ENCODE measurements at regions not wholly inside any gene's neighbourhood (a gene's known extent, or its start where the extent isn't known, plus 50 kb on each side); places are given as distances from the start of the nearest gene placed in this dataset.

DNA sequence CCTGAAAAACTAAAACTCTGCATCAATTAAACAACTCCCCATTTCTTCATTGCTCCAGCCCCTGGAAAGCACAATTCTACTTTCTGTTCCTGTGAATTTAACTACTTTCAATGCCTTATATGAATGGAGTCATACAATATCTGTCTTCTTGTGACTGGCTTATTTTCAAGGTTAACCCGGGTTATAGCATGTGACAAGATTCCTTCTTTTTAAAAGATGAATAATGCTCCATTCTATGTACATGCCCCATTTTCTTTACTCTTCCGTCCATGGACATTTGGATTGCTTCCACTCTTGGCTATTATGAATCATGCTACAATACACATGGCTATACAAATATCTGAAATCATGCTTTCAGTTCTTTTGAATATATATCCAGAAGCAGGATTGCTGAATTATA is 334.9 kb upstream of the ID4 start:
- intact Hi-C loops (cut with micrococcal nuclease) = no loop called here

- intact Hi-C loops (cut with micrococcal nuclease) = no loop called here
These were observed 321.2 kb upstream of the ID4 start for GRCh38 chr6:19515939-19516338.

- intact Hi-C loops (cut with micrococcal nuclease) = no loop called here
These were observed 317.2 kb upstream of the ID4 start for GRCh38 chr6:19519941-19520340.

- intact Hi-C loops (cut with micrococcal nuclease) = no loop called here
These were observed 312.6 kb upstream of the ID4 start for GRCh38 chr6:19524366-19525186.

- intact Hi-C loops (cut with micrococcal nuclease) = no loop called here
These were observed 311.5 kb upstream of the ID4 start for GRCh38 chr6:19525673-19526072.

GRCh38 chr6:19530188-19530587 is 307.0 kb upstream of the ID4 start:
- intact Hi-C loops (cut with micrococcal nuclease) = no loop called here

GRCh38 chr6:19535351-19535750 is 301.8 kb upstream of the ID4 start:
- intact Hi-C loops (cut with micrococcal nuclease) = no loop called here

GRCh38 chr6:19536838-19537237 is 300.3 kb upstream of the ID4 start:
- intact Hi-C loops (cut with micrococcal nuclease) = no loop called here

GRCh38 chr6:19538096-19538495 is 299.1 kb upstream of the ID4 start:
- intact Hi-C loops (cut with micrococcal nuclease) = no loop called here

DNA sequence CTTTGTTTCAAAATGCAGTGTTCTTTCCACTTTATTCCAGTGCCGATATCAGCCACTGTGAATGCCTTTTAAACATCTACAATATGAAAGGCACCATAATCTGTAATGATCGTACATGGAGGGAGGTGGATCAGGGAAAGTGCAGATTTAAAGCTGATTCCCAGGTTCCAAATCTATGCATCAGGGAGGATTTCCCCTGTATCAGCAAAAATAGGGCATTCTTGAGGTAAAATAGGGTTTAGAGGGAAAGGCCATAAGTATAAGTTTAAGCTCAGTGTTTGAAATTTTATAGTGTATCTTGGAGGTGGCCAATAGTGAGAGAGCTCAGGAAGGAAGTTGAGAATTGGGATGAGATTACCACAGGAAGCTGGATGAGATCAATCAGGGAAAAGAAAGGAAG is 289.7 kb upstream of the ID4 start:
- intact Hi-C loops (cut with micrococcal nuclease) = no loop called here

- intact Hi-C loops (cut with micrococcal nuclease) = no loop called here
These were observed 288.1 kb upstream of the ID4 start for GRCh38 chr6:19549109-19549508.

GRCh38 chr6:19550380-19550779 is 286.8 kb upstream of the ID4 start:
- intact Hi-C loops (cut with micrococcal nuclease) = no loop called here

- intact Hi-C loops (cut with micrococcal nuclease) = no loop called here
These were observed 285.6 kb upstream of the ID4 start for GRCh38 chr6:19551611-19552010.

DNA sequence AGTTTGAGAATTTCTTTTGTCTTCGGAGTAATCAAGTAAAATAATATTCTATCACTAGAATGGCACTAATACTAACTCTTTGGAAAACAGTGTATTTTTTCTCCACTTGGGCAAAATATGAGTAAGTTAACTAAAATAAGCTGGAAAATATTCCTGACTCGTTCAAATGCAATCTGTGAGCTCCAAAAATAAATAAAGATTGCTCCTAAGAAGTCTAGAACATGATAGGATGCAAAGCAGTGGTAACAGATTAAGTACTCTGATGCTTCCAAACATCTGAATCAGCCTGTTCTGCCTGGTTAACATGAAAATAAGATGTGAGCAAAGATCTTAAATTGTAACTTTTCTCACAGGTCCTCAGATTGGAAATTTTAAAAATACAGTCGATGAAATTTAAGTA is 285.1 kb upstream of the ID4 start:
- intact Hi-C loops (cut with micrococcal nuclease) = no loop called here

- intact Hi-C loops (cut with micrococcal nuclease) = no loop called here
These were observed 284.6 kb upstream of the ID4 start for GRCh38 chr6:19552588-19552987.

DNA sequence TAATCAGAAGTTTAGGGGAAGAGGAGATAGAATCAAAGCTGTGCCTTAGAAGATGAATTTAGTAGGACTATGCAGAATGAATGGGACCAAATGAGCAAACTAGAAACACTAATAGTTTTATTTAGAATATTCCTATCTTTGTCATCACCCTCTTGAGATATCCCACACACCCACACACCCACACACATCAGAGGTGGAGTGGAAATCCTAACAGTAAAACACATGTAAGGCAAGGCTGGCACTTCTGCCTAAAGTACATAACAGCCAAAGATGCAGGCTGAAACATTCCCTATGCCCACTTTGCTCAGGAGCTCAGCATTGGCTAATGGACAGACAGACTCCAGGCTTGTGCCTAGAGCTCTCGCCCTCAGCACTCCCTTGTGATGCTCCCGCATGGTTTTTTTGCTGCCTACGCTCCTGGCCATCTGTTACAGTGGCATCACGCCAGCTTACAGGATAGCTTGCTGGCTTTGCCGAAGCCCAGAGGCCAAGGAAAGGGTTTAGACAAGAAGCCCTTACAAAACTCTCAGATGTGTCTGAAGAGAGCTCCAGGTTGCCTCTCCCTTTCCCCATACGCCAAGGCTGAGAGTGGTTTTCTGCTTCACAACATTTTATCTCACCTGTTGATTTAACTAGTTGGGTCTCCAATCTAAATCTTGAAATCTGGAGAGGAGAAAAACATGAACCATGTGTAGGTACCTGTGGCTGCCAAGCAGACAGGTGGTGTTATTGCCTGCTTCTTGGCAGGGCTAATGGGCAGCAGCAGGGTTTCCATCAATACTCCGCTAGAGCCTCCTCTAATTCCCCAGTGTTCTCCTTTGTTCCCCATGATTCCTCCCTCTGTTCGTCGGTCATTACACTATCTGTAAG is 282.6 kb upstream of the ID4 start:
- intact Hi-C loops (cut with micrococcal nuclease) = no loop called here

- intact Hi-C loops (cut with micrococcal nuclease) = no loop called here
These were observed 280.0 kb upstream of the ID4 start for GRCh38 chr6:19557191-19557590.

- intact Hi-C loops (cut with micrococcal nuclease) = no loop called here
These were observed 279.0 kb upstream of the ID4 start for GRCh38 chr6:19558201-19558600.

DNA sequence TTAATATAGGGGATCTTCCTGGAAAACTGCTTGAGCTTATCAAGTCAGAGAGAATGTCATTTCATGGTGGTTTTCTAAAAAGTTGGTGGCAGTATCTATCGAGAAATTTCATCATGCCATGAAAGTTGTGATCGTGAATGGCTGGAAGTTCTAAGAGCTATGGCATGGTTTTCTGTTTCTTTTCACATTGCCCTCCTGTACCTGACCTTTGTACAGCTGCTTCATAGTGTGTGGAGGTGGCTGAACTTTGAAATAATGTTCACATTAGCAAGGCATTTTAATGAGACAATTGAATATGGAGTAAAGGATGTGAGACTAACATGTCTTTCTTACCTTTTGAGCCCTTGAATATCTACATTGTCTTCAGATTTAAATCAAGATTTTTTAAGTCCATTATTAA is 278.2 kb upstream of the ID4 start:
- intact Hi-C loops (cut with micrococcal nuclease) = no loop called here

- intact Hi-C loops (cut with micrococcal nuclease) = no loop called here
These were observed 274.7 kb upstream of the ID4 start for GRCh38 chr6:19562468-19562867.

DNA sequence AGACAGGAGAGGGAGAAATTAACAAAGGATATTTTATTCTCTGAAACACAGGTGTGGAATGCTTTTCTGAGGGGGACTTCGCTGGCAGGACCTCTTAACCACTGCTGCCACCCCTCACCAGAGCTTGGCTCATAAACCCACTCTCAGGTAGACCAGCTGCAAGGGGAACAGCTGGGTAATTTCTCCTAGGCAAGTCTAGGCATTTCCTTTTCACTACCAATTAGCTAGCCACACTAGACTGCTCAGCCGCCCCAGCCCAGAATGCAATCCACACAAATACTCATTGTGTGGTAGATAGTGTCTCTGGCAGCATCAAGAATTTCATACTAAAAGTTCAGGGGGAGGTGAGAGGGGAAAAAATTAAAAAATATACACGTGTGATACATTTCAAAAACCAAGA is 267.6 kb upstream of the ID4 start:
- intact Hi-C loops (cut with micrococcal nuclease) = no loop called here

DNA sequence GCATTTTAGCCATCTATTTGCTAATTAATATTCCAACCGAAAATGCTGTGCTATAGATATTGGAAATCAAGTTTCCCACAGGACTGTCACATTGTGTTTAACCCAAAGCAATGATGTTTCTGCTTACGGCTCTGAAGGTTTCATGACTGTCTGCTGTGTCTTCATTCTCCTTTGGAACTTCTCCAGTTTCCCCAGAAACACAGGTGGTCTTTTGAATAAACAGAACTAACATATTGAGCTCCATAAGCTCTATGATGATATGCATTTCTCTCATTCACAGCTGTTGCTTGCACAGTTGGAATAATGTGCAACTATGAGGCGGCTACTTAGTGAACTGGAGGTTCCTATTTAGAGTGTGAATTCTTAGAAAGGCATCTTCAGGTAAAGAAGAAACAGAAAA is 266.0 kb upstream of the ID4 start:
- intact Hi-C loops (cut with micrococcal nuclease) = no loop called here

GRCh38 chr6:19578481-19578880 is 258.7 kb upstream of the ID4 start:
- intact Hi-C loops (cut with micrococcal nuclease) = no loop called here

Data from T-helper 1 cell treated with Interleukin-12 subunit alpha and Interleukin-12 subunit beta and Interleukin-4 antibody, amounts not matched to agents 30 ng/mL and 1 ng/mL, for 36 hours (primary cell).